H1 (cell line): ENCODE measurements at regions not wholly inside any gene's neighbourhood (a gene's known extent, or its start where the extent isn't known, plus 50 kb on each side); places are given as distances from the start of the nearest gene placed in this dataset.

Experiments used
- CTCF ChIA-PET: fragments of 300-600 bp; sonication (Branson Sonifier 250); formaldehyde crosslinking; loops from one replicate; lab custom pipeline; 2021; ENCODE audit not compliant: partially characterized antibody; lab: Charles Lee
- POLR2A ChIA-PET: fragments of 300-600 bp; sonication (Branson Sonifier 250); formaldehyde crosslinking; loops from one replicate; lab custom pipeline; 2021; ENCODE audit warnings: inconsistent platforms; ENCODE audit not compliant: partially characterized antibody; lab: Charles Lee
- DNase-seq, 2 experiments: peaks; one replicate each; pipeline versions ENCODE4 v3.0.0 to v3.0.0-alpha.2; 2010 to 2022; ENCODE audit warnings: low spot score in 2 of 2, low read depth in 1 of 2, mixed read lengths in 1 of 2
- FAIRE-seq: peaks from 2 replicates; lab custom pipeline; 2011; peaks lifted over from hg19 to GRCh38; lab: Jason Lieb, UNC
- H2AFZ ChIP-seq: 2 replicates; pipeline ENCODE4 v1.8.1; 2012; ENCODE audit warnings: low read length, inconsistent platforms
- H2AK5ac ChIP-seq: 2 replicates; pipeline ENCODE4 v1.6.1; 2013; ENCODE audit warnings: low read depth, low read length
- H2BK120ac ChIP-seq: replicated peaks from 2 replicates; pipeline ENCODE3; 2013; ENCODE audit warnings: low read depth, low read length, inconsistent platforms
- H2BK12ac ChIP-seq: 2 replicates; pipeline ENCODE4 v1.6.1; 2013; ENCODE audit warnings: low read depth, low read length
- H2BK15ac ChIP-seq: 2 replicates; pipeline ENCODE4 v1.6.1; 2013; ENCODE audit warnings: low read length
- H2BK20ac ChIP-seq: 2 replicates; pipeline ENCODE4 v1.6.1; 2013; ENCODE audit warnings: low read length
- H2BK5ac ChIP-seq: 2 replicates; pipeline ENCODE4 v1.6.1; 2013; ENCODE audit warnings: low read depth, low read length
- H3K14ac ChIP-seq: 2 replicates; pipeline ENCODE4 v1.6.1; 2013; ENCODE audit warnings: inconsistent platforms; ENCODE audit not compliant: insufficient read length
- H3K18ac ChIP-seq: 2 replicates; pipeline ENCODE4 v1.6.1; 2013; ENCODE audit warnings: low read length; ENCODE audit errors: extremely low read depth
- H3K23ac ChIP-seq: 2 replicates; pipeline ENCODE4 v1.6.1; 2013; ENCODE audit warnings: inconsistent platforms; ENCODE audit not compliant: insufficient read length
- H3K23me2 ChIP-seq: 2 replicates; pipeline ENCODE4 v1.6.1; 2013; ENCODE audit warnings: low read depth, low read length
- H3K27ac ChIP-seq: 2 replicates; pipeline ENCODE4 v1.6.1; 2011; ENCODE audit warnings: low read depth, low read length, inconsistent platforms
- H3K27me3 ChIP-seq, 4 experiments: replicated peaks in 1 of 4; 1 replicate in 1 of 4; 2 replicates in 3 of 4; pipeline versions ENCODE4 v1.6.1 to v1.8.1; 2011 to 2013; ENCODE audit warnings: low read length in 3 of 4, mild to moderate bottlenecking in 3 of 4, inconsistent platforms in 2 of 4, mixed read lengths in 2 of 4, moderate library complexity in 1 of 4; ENCODE audit not compliant: control insufficient read depth in 3 of 4, insufficient read depth in 3 of 4; ENCODE audit errors: extremely low read depth in 1 of 4
- H3K36me3 ChIP-seq, 4 experiments: 2 replicates each; pipeline versions ENCODE4 v1.6.1 to v1.8.1; 2011 to 2013; ENCODE audit warnings: mild to moderate bottlenecking in 4 of 4, low read length in 3 of 4, moderate library complexity in 2 of 4, control low read depth in 1 of 4, inconsistent platforms in 1 of 4; ENCODE audit not compliant: insufficient read depth in 4 of 4, control insufficient read depth in 2 of 4
- H3K4ac ChIP-seq: replicated peaks from 2 replicates; pipeline ENCODE3; 2013; ENCODE audit warnings: low read length, low read depth, mixed read lengths, inconsistent platforms; ENCODE audit not compliant: insufficient read length
- H3K4me1 ChIP-seq, 4 experiments: replicated peaks in 1 of 4; 1 replicate in 1 of 4; 2 replicates in 3 of 4; pipeline versions ENCODE4 v1.6.1 to v1.8.1; 2011 to 2013; ENCODE audit warnings: low read length in 3 of 4, inconsistent platforms in 2 of 4, mixed read lengths in 1 of 4; ENCODE audit not compliant: insufficient read depth in 4 of 4, control insufficient read depth in 3 of 4
- H3K4me2 ChIP-seq, 2 experiments: 2 replicates each; pipeline versions ENCODE4 v1.6.1 to v1.8.1; 2011 to 2013; ENCODE audit warnings: low read depth in 2 of 2, low read length in 2 of 2, control low read depth in 1 of 2, inconsistent platforms in 1 of 2, mild to moderate bottlenecking in 1 of 2; ENCODE audit not compliant: insufficient read depth in 1 of 2
- H3K4me3 ChIP-seq, 4 experiments: fragments of 200-600, 300-600 bp in 1 of 4; sonication (generic), shearing (Covaris generic), sonication (Bioruptor Twin) in 1 of 4; 2 replicates each; pipeline versions ENCODE4 v1.5.1 to v1.8.1; 2011 to 2016; ENCODE audit warnings: low read length in 4 of 4, low read depth in 3 of 4, control low read depth in 2 of 4, inconsistent platforms in 2 of 4, mild to moderate bottlenecking in 2 of 4, mixed read lengths in 1 of 4, moderate library complexity in 1 of 4; ENCODE audit not compliant: insufficient read depth in 2 of 4; ENCODE audit errors: extremely low read depth in 1 of 4
- H3K56ac ChIP-seq: replicated peaks from 2 replicates; pipeline ENCODE3; 2013; ENCODE audit warnings: low read depth, mild to moderate bottlenecking, mixed read lengths, low read length, inconsistent platforms; ENCODE audit not compliant: insufficient read length
- H3K79me1 ChIP-seq: 2 replicates; pipeline ENCODE4 v1.6.1; 2013; ENCODE audit warnings: low read depth, low read length, control low read depth
- H3K79me2 ChIP-seq, 2 experiments: 2 replicates each; pipeline versions ENCODE4 v1.6.1 to v1.8.1; 2012 to 2013; ENCODE audit warnings: low read length in 2 of 2, mild to moderate bottlenecking in 2 of 2, inconsistent platforms in 1 of 2; ENCODE audit not compliant: insufficient read depth in 2 of 2, control insufficient read depth in 1 of 2
- H3K9ac ChIP-seq, 4 experiments: replicated peaks in 1 of 4; 1 replicate in 1 of 4; 2 replicates in 3 of 4; pipeline versions ENCODE4 v1.6.1 to v1.8.1; 2011 to 2013; ENCODE audit warnings: low read depth in 3 of 4, low read length in 3 of 4, control low read depth in 2 of 4, mild to moderate bottlenecking in 2 of 4, moderate library complexity in 2 of 4, inconsistent platforms in 1 of 4; ENCODE audit errors: extremely low read depth in 1 of 4
- H3K9me3 ChIP-seq, 2 experiments: 2 replicates each; pipeline versions ENCODE4 v1.6.1 to v1.8.1; 2012 to 2013; ENCODE audit warnings: mild to moderate bottlenecking in 2 of 2, moderate library complexity in 2 of 2, control low read depth in 1 of 2, inconsistent platforms in 1 of 2, low read depth in 1 of 2, low read length in 1 of 2, mixed read lengths in 1 of 2; ENCODE audit not compliant: insufficient read depth in 2 of 2
- H4K20me1 ChIP-seq, 2 experiments: replicated peaks in 1 of 2; 2 replicates each; pipeline versions ENCODE3 to v1.8.1; 2011 to 2013; ENCODE audit warnings: inconsistent platforms in 2 of 2, low read length in 2 of 2, mild to moderate bottlenecking in 1 of 2; ENCODE audit not compliant: insufficient read depth in 2 of 2, control insufficient read depth in 1 of 2
- H4K5ac ChIP-seq: 2 replicates; pipeline ENCODE4 v1.6.1; 2013; ENCODE audit warnings: low read length, low read depth, mixed read lengths, inconsistent platforms; ENCODE audit not compliant: insufficient read length
- H4K8ac ChIP-seq: 2 replicates; pipeline ENCODE4 v1.8.0; 2013; ENCODE audit warnings: mild to moderate bottlenecking, moderate library complexity, low read length, inconsistent platforms; ENCODE audit not compliant: insufficient read depth; ENCODE audit errors: extremely low read depth
- H4K91ac ChIP-seq: replicated peaks from 2 replicates; pipeline ENCODE3; 2013; ENCODE audit warnings: low read length, mixed read lengths, inconsistent platforms; ENCODE audit not compliant: insufficient read length
- ATF2 ChIP-seq: IDR thresholded peaks from 2 replicates; pipeline ENCODE4 v1.6.1; 2012; ENCODE audit warnings: low read length, inconsistent platforms
- CBX8 ChIP-seq: fragments of 300-800, 300-1000 bp; sonication (generic); IDR thresholded peaks from 2 replicates; pipeline ENCODE4 v1.7.1; 2016; ENCODE audit warnings: low read depth, low read length, borderline replicate concordance
- CEBPB ChIP-seq: IDR thresholded peaks from 2 replicates; pipeline ENCODE4 v1.6.1; 2012; ENCODE audit warnings: low read depth, low read length
- HDAC6 ChIP-seq: IDR thresholded peaks from one replicate; pipeline ENCODE4 v1.7.1; 2012; ENCODE audit warnings: low read depth, mild to moderate bottlenecking, inconsistent platforms, low read length, moderate library complexity
- NRF1 ChIP-seq: IDR thresholded peaks from 2 replicates; pipeline ENCODE4 v1.6.1; 2011; ENCODE audit warnings: mild to moderate bottlenecking, low read depth, low read length, improper control_type of control experiment
- POU5F1 ChIP-seq: IDR thresholded peaks from 2 replicates; pipeline ENCODE4 v1.6.1; 2011; ENCODE audit warnings: low read depth, mild to moderate bottlenecking, low read length, moderate library complexity
- SIX5 ChIP-seq: IDR thresholded peaks from 2 replicates; pipeline ENCODE4 v1.6.1; 2011; ENCODE audit warnings: mild to moderate bottlenecking, low read depth, low read length
- SP2 ChIP-seq: IDR thresholded peaks from 2 replicates; pipeline ENCODE4 v1.6.1; 2012; ENCODE audit warnings: mild to moderate bottlenecking, low read length, inconsistent platforms
- TAF7 ChIP-seq: optimal IDR thresholded peaks from 2 replicates; pipeline ENCODE3; 2011; ENCODE audit warnings: low read depth, mild to moderate bottlenecking, inconsistent platforms, low read length, moderate library complexity, borderline replicate concordance
- YY1 ChIP-seq: IDR thresholded peaks from 2 replicates; pipeline ENCODE4 v1.6.1; 2011; ENCODE audit warnings: low read depth, mild to moderate bottlenecking, low read length
- ZNF274 ChIP-seq: IDR thresholded peaks from 2 replicates; pipeline ENCODE4 v1.7.0; 2012; ENCODE audit warnings: low read length, borderline replicate concordance; ENCODE audit errors: extremely low read depth
- WGBS, 2 experiments: shearing (Covaris generic) in 1 of 2; methylation state at CpG; one replicate each; pipeline versions ENCODE4 v1.1.6 to v1.1.7; 2013 to 2015; ENCODE audit warnings: low lambda C conversion rate in 2 of 2, mixed read lengths in 2 of 2, inconsistent platforms in 1 of 2, low coverage in 1 of 2, missing lambda C conversion rate in 1 of 2; ENCODE audit not compliant: insufficient replicate concordance in 2 of 2, insufficient coverage in 1 of 2, insufficient read length in 1 of 2; ENCODE audit errors: extremely low coverage in 1 of 2, missing lambda C conversion rate in 1 of 2; 5-methylcytosine and 5-hydroxymethylcytosine counted together
- TF ChIP-seq, protein P1 (sequence below): IDR thresholded peaks from 2 replicates; pipeline ENCODE4 v1.6.1; 2012; ENCODE audit warnings: inconsistent platforms

DNA sequence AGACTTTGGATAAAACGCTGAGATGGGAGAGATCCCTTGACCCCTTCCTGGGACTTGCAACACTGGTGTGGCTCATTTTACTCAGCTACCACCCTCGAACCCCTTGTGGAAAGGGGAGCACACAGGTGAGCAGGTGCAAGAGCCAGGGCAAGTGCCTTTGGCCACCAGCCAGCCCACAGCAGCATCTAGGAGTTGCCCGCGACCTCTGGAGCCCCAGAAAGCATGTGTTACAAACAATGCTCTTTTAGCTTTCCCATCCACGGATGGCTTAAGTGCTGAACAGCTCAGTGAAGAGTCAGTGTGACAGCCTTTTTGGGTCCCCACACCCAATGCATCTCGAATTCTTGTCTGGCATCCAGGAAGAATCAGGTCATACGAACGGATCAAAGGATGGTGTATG, 197.8 kb downstream of the MEMO1 start:
- H2BK120ac ChIP-seq, result no peak overlapping the region
- no peak overlapping the region for H3K27ac ChIP-seq
- H3K23me2 ChIP-seq, result no peaks in the 10 kb centered on the region; the same call in 1 of the 2 replicates
- H4K20me1 ChIP-seq, result no peaks in the 10 kb centered on the region
- ChIA-PET CTCF (no interaction called here), POLR2A (no interaction called here)
- no peaks in the 10 kb centered on the region for H3K27me3 ChIP-seq
- H3K4me3 ChIP-seq, result no peak overlapping the region
- H4K8ac ChIP-seq, result no peak overlapping the region
- H3K4ac ChIP-seq, result no peak overlapping the region
- H3K9ac ChIP-seq, result no peak overlapping the region
- H3K36me3 ChIP-seq, result no peaks in the 10 kb centered on the region
- no peak overlapping the region for H4K5ac ChIP-seq
- TF ChIP-seq SIX5 (no peak), POU5F1 (no peak), ZNF274 (no peak), NRF1 (no peak), SP2 (no peak), TAF7 (no peak), HDAC6 (no peak), YY1 (no peak), CBX8 (no peak), CEBPB (no peak), ATF2 (no peak)
- TF ChIP-seq, protein P1, sequence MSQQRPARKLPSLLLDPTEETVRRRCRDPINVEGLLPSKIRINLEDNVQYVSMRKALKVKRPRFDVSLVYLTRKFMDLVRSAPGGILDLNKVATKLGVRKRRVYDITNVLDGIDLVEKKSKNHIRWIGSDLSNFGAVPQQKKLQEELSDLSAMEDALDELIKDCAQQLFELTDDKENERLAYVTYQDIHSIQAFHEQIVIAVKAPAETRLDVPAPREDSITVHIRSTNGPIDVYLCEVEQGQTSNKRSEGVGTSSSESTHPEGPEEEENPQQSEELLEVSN, result no peak
- no peak overlapping the region for H2AK5ac ChIP-seq
- H3K9me3 ChIP-seq, result peaks cover 10 to 14% of the 10 kb centered on the region in 2 experiments; a peak in 2 of 4 replicates
- H3K18ac ChIP-seq, result no peak overlapping the region
- H3K56ac ChIP-seq, result no peak overlapping the region
- H3K79me1 ChIP-seq, result no peaks in the 10 kb centered on the region
- H2AFZ ChIP-seq, result no peak overlapping the region
- H3K23ac ChIP-seq, result no peak overlapping the region
- H3K79me2 ChIP-seq, result no peaks in the 10 kb centered on the region
- H2BK15ac ChIP-seq, result no peak overlapping the region
- 82% methylated on average over 8 of the region's 8 CpGs; no CpG with 5 or more reads in 1 of the 2 experiments for WGBS, 2 experiments
- no peak overlapping the region for H2BK12ac ChIP-seq
- H4K91ac ChIP-seq, result no peak overlapping the region
- DNase-seq (no peak), FAIRE-seq (no peak)
- no peak overlapping the region for H2BK5ac ChIP-seq
- no peak overlapping the region for H3K4me2 ChIP-seq
- H3K4me1 ChIP-seq, result no peaks in the 10 kb centered on the region
- no peak overlapping the region for H3K14ac ChIP-seq
- no peak overlapping the region for H2BK20ac ChIP-seq
